OCI-LY1 (cell line): ENCODE measurements at regions not wholly inside any gene's neighbourhood (a gene's known extent, or its start where the extent isn't known, plus 50 kb on each side); places are given as distances from the start of the nearest gene placed in this dataset.

Experiments
- H2AFZ ChIP-seq: fragments of 200-600 bp; sonication (generic), shearing (Covaris generic); 2 replicates; pipeline ENCODE4 v1.6.0; 2014; ENCODE audit warnings: antibody characterized with exemption, mild to moderate bottlenecking, low read length
- H3F3A ChIP-seq: fragments of 200-600 bp; sonication (generic), shearing (Covaris generic); 2 replicates; pipeline ENCODE4 v1.6.0; 2014; ENCODE audit warnings: mild to moderate bottlenecking, antibody characterized with exemption, low read length, moderate library complexity; ENCODE audit not compliant: insufficient read depth
- H3K27ac ChIP-seq: fragments of 200-600 bp; sonication (generic); 2 replicates; pipeline ENCODE4 v1.5.1; 2014; ENCODE audit warnings: low read length, mixed run types, mild to moderate bottlenecking, low read depth; ENCODE audit not compliant: poor library complexity, severe bottlenecking
- H3K27me3 ChIP-seq: fragments of 200-600 bp; sonication (generic); 2 replicates; pipeline ENCODE4 v1.6.0; 2014; ENCODE audit warnings: antibody characterized with exemption, mild to moderate bottlenecking, low read length, moderate library complexity; ENCODE audit not compliant: insufficient read depth
- H3K36me3 ChIP-seq: fragments of 200-600 bp; sonication (generic); 2 replicates; pipeline ENCODE4 v1.6.1; 2014; ENCODE audit warnings: mild to moderate bottlenecking, antibody characterized with exemption, low read length, moderate library complexity, mixed read lengths; ENCODE audit not compliant: insufficient read depth
- H3K4me1 ChIP-seq: fragments of 200-600 bp; sonication (generic); 2 replicates; pipeline ENCODE4 v1.5.1; 2014; ENCODE audit warnings: mild to moderate bottlenecking, low read length, moderate library complexity; ENCODE audit not compliant: insufficient read depth, severe bottlenecking
- H3K4me2 ChIP-seq: fragments of 200-600 bp; sonication (generic), shearing (Covaris generic); 2 replicates; pipeline ENCODE4 v1.6.1; 2014; ENCODE audit warnings: low read length
- H3K4me3 ChIP-seq: fragments of 200-600 bp; sonication (generic); 2 replicates; pipeline ENCODE4 v1.5.1; 2014; ENCODE audit warnings: low read length, low read depth, mild to moderate bottlenecking, mixed read lengths; ENCODE audit not compliant: poor library complexity, severe bottlenecking
- H3K79me2 ChIP-seq: fragments of 200-600 bp; shearing (Covaris generic); 2 replicates; pipeline ENCODE4 v1.6.1; 2016; ENCODE audit warnings: mixed run types, low read length, mixed read lengths; ENCODE audit not compliant: insufficient read depth
- H3K9ac ChIP-seq: fragments of 200-600 bp; sonication (generic), shearing (Covaris generic); 2 replicates; pipeline ENCODE4 v1.6.1; 2014; ENCODE audit warnings: mild to moderate bottlenecking, low read length, mixed read lengths
- H3K9me2 ChIP-seq: fragments of 200-600 bp; sonication (generic), shearing (Covaris generic); 2 replicates; pipeline ENCODE4 v1.6.1; 2014; ENCODE audit warnings: low read depth, mild to moderate bottlenecking, low read length, mixed read lengths
- H3K9me3 ChIP-seq: fragments of 200-600 bp; shearing (Covaris generic); 2 replicates; pipeline ENCODE4 v1.6.1; 2014; ENCODE audit warnings: low read length, mixed read lengths
- H4K20me1 ChIP-seq: fragments of 200-600 bp; sonication (generic), shearing (Covaris generic); 2 replicates; pipeline ENCODE4 v1.6.0; 2016; ENCODE audit warnings: mild to moderate bottlenecking, low read length; ENCODE audit not compliant: insufficient read depth
- CTCF ChIP-seq: fragments of 200-600 bp; sonication (generic), shearing (Covaris generic); IDR thresholded peaks from 2 replicates; pipeline ENCODE4 v1.5.1; 2017; ENCODE audit warnings: mild to moderate bottlenecking, antibody characterized with exemption, low read length, moderate library complexity, mixed read lengths
- EZH2 ChIP-seq: fragments of 200-600 bp; sonication (generic), shearing (Covaris generic); IDR thresholded peaks from 2 replicates; pipeline ENCODE4 v1.8.0; 2017; ENCODE audit warnings: borderline replicate concordance, mixed run types, mild to moderate bottlenecking, antibody characterized with exemption, low read length, moderate library complexity, mixed read lengths

- no peak overlapping the region for H3K4me3 ChIP-seq
- no peak overlapping the region for H3K9ac ChIP-seq
- no peak overlapping the region for H3K27ac ChIP-seq
- no peaks in the 10 kb centered on the region for H3K36me3 ChIP-seq
- no peaks in the 10 kb centered on the region for H3K4me1 ChIP-seq
- H3F3A ChIP-seq, result no peaks in the 10 kb centered on the region
- no peaks in the 10 kb centered on the region for H3K79me2 ChIP-seq
- no peaks in the 10 kb centered on the region for H3K27me3 ChIP-seq
- no peak overlapping the region for H2AFZ ChIP-seq
- no peak overlapping the region for H3K4me2 ChIP-seq
- no peaks in the 10 kb centered on the region for H4K20me1 ChIP-seq
- no peaks in the 10 kb centered on the region for H3K9me2 ChIP-seq
- TF ChIP-seq EZH2, result no peak
- TF ChIP-seq CTCF, result no peak
- H3K9me3 ChIP-seq, result no peaks in the 10 kb centered on the region
Observed at GRCh38 chr21:31413698-31414097, 69.6 kb upstream of the TIAM1 start.

- no peak overlapping the region for H3K4me2 ChIP-seq
- no peak overlapping the region for H3K9ac ChIP-seq
- no peaks in the 10 kb centered on the region for H3F3A ChIP-seq
- no peaks in the 10 kb centered on the region for H4K20me1 ChIP-seq
- no peak for TF ChIP-seq EZH2
- no peak for TF ChIP-seq CTCF
- H3K4me3 ChIP-seq, result no peak overlapping the region
- H3K36me3 ChIP-seq, result no peaks in the 10 kb centered on the region
- no peaks in the 10 kb centered on the region for H3K27me3 ChIP-seq
- H3K9me3 ChIP-seq, result no peaks in the 10 kb centered on the region
- H3K9me2 ChIP-seq, result no peaks in the 10 kb centered on the region
- H3K27ac ChIP-seq, result no peak overlapping the region
- no peaks in the 10 kb centered on the region for H3K79me2 ChIP-seq
- H2AFZ ChIP-seq, result no peak overlapping the region
- H3K4me1 ChIP-seq, result no peaks in the 10 kb centered on the region
Observed at GRCh38 chr21:31410499-31411131, 66.6 kb upstream of the TIAM1 start.

GRCh38 chr21:31409831-31410487 is 65.9 kb upstream of the TIAM1 start:
- H3K27me3 ChIP-seq, result no peaks in the 10 kb centered on the region
- no peak overlapping the region for H3K27ac ChIP-seq
- no peaks in the 10 kb centered on the region for H3K36me3 ChIP-seq
- no peaks in the 10 kb centered on the region for H3K9me2 ChIP-seq
- no peak overlapping the region for H3K9ac ChIP-seq
- H3K4me3 ChIP-seq, result no peak overlapping the region
- H3K9me3 ChIP-seq, result no peaks in the 10 kb centered on the region
- no peak overlapping the region for H2AFZ ChIP-seq
- no peak overlapping the region for H3K4me2 ChIP-seq
- H3K79me2 ChIP-seq, result no peaks in the 10 kb centered on the region
- no peaks in the 10 kb centered on the region for H4K20me1 ChIP-seq
- H3K4me1 ChIP-seq, result no peaks in the 10 kb centered on the region
- no peaks in the 10 kb centered on the region for H3F3A ChIP-seq
- TF ChIP-seq CTCF, result no peak
- no peak for TF ChIP-seq EZH2
